HCT116 (cell line): ENCODE measurements at regions not wholly inside any gene's neighbourhood (a gene's known extent, or its start where the extent isn't known, plus 50 kb on each side); places are given as distances from the start of the nearest gene placed in this dataset.
"Not testable (repeated sequence)": the region's sequence is repeated elsewhere in the genome, so short reads cannot be mapped to it uniquely, and the experiment has no call there.

Experiments
- ATAC-seq: fragments of 200-7000 bp; cut with Tn5 transposase; 2 replicates; pipeline ENCODE4 v1.9.1; 2020; ENCODE audit warnings: mild to moderate bottlenecking, moderate library complexity
- BruUV-seq: library from RNA; stranded (reverse); fragments of 400-500 nt; replicated peaks from 2 replicates; lab custom pipeline; 2021; lab: Mats Ljungman, UMichigan
- CTCF ChIA-PET: fragments of 300-600 bp; sonication (Branson Sonifier 250); formaldehyde crosslinking; loops from one replicate; lab custom pipeline; 2021; ENCODE audit warnings: antibody characterized with exemption; lab: Charles Lee
- POLR2A ChIA-PET: fragments of 300-600, 350-600 bp; sonication (Branson Sonifier 250); formaldehyde crosslinking; loops from one replicate; lab custom pipeline; 2021; ENCODE audit warnings: antibody characterized with exemption; lab: Charles Lee
- RAD21 ChIA-PET, 2 experiments: fragments of 300-600 bp; sonication (Branson Sonifier 250); formaldehyde crosslinking; loops; one replicate each; lab custom pipeline; 2023; ENCODE audit warnings: low total read pairs in 2 of 2; ENCODE audit not compliant: uncharacterized antibody in 2 of 2, unreplicated experiment in 2 of 2, low non-redundant PET in 1 of 2; lab: Charles Lee
- DNase-seq: peaks from one replicate; pipeline ENCODE4 v3.0.0-alpha.2; 2010; ENCODE audit warnings: low read depth, low spot score
- H2AFZ ChIP-seq: fragments of 200-600 bp; shearing (Covaris generic), sonication (generic); 2 replicates; pipeline ENCODE4 v1.6.1; 2017; ENCODE audit warnings: low read depth, mixed run types, mixed read lengths, antibody characterized with exemption, low read length; ENCODE audit not compliant: poor library complexity, severe bottlenecking
- H3K27ac ChIP-seq: 2 replicates; pipeline ENCODE4 v1.5.1; 2012; ENCODE audit warnings: low read depth, low read length
- H3K27me3 ChIP-seq: fragments of 200-600 bp; sonication (generic); 2 replicates; pipeline ENCODE4 v1.6.1; 2016; ENCODE audit warnings: mixed run types, low read length, mixed read lengths; ENCODE audit not compliant: insufficient read depth
- H3K36me3 ChIP-seq, 2 experiments: fragments of 200-500 bp in 1 of 2; fragments of 200-600 bp in 1 of 2; sonication (Bioruptor generic) in 1 of 2; sonication (generic) in 1 of 2; 2 replicates each; pipeline versions ENCODE4 v1.5.1 to v1.6.1; 2014 to 2016; ENCODE audit warnings: low read length in 2 of 2, inconsistent platforms in 1 of 2, mixed read lengths in 1 of 2, mixed run types in 1 of 2; ENCODE audit not compliant: insufficient read depth in 2 of 2, control insufficient read depth in 1 of 2
- H3K4me1 ChIP-seq, 2 experiments: fragments of 200-600 bp in 1 of 2; sonication (generic) in 1 of 2; 2 replicates each; pipeline versions ENCODE4 v1.5.1 to v1.6.1; 2012 to 2017; ENCODE audit warnings: low read length in 2 of 2, inconsistent platforms in 1 of 2, mild to moderate bottlenecking in 1 of 2, mixed read lengths in 1 of 2, mixed run types in 1 of 2, moderate library complexity in 1 of 2; ENCODE audit not compliant: insufficient read depth in 2 of 2, control insufficient read depth in 1 of 2
- H3K4me2 ChIP-seq: fragments of 200-600 bp; sonication (generic); 2 replicates; pipeline ENCODE4 v1.6.1; 2017; ENCODE audit warnings: mixed run types, low read length, mixed read lengths
- H3K4me3 ChIP-seq, 2 experiments: fragments of 200-600 bp in 1 of 2; sonication (generic) in 1 of 2; replicated peaks in 1 of 2; 2 replicates each; pipeline ENCODE4 v1.5.1; 2011 to 2016; ENCODE audit warnings: low read length in 2 of 2, control low read depth in 1 of 2, low read depth in 1 of 2, mild to moderate bottlenecking in 1 of 2, mixed read lengths in 1 of 2, mixed run types in 1 of 2
- H3K79me2 ChIP-seq: fragments of 200-600 bp; sonication (generic); 2 replicates; pipeline ENCODE4 v1.6.1; 2017; ENCODE audit warnings: mild to moderate bottlenecking, mixed run types, low read length, moderate library complexity, mixed read lengths; ENCODE audit not compliant: insufficient read depth
- H3K9ac ChIP-seq: fragments of 200-600 bp; sonication (generic); 2 replicates; pipeline ENCODE4 v1.6.1; 2016; ENCODE audit warnings: low read length, mixed read lengths
- H3K9me2 ChIP-seq: fragments of 200-600 bp; sonication (generic), shearing (Covaris generic); 2 replicates; pipeline ENCODE4 v1.6.1; 2017; ENCODE audit warnings: mixed run types, mild to moderate bottlenecking, moderate library complexity; ENCODE audit not compliant: insufficient read depth
- H3K9me3 ChIP-seq, 2 experiments: fragments of 200-500 bp in 1 of 2; fragments of 200-600 bp in 1 of 2; sonication (Bioruptor generic) in 1 of 2; sonication (generic) in 1 of 2; 2 replicates each; pipeline ENCODE4 v1.6.1; 2014 to 2017; ENCODE audit warnings: low read length in 2 of 2, mixed read lengths in 2 of 2, inconsistent platforms in 1 of 2, low read depth in 1 of 2, mild to moderate bottlenecking in 1 of 2, mixed run types in 1 of 2, moderate library complexity in 1 of 2; ENCODE audit not compliant: control insufficient read depth in 1 of 2, insufficient read depth in 1 of 2
- H4K20me1 ChIP-seq: fragments of 200-600 bp; sonication (generic), shearing (Covaris generic); 2 replicates; pipeline ENCODE4 v1.6.1; 2017; ENCODE audit warnings: mixed run types, mild to moderate bottlenecking, moderate library complexity; ENCODE audit not compliant: insufficient read depth
- CBX3 ChIP-seq: IDR thresholded peaks from 2 replicates; pipeline ENCODE4 v1.6.1; 2012; ENCODE audit warnings: low read depth
- CEBPB ChIP-seq: IDR thresholded peaks from 2 replicates; pipeline ENCODE4 v1.6.1; 2012; ENCODE audit warnings: low read depth
- EGR1 ChIP-seq: IDR thresholded peaks from 2 replicates; pipeline ENCODE4 v1.6.1; 2012; ENCODE audit warnings: low read depth
- EZH2phosphoT487 ChIP-seq: fragments of 200-600 bp; IDR thresholded peaks from 2 replicates; pipeline ENCODE4 v1.6.1; 2018; ENCODE audit warnings: antibody characterized with exemption, borderline replicate concordance
- FOSL1 ChIP-seq: IDR thresholded peaks from 2 replicates; pipeline ENCODE4 v1.6.1; 2012; ENCODE audit warnings: low read depth
- MAX ChIP-seq: IDR thresholded peaks from 2 replicates; pipeline ENCODE4 v1.6.1; 2012
- POLR2A ChIP-seq: IDR thresholded peaks from 2 replicates; pipeline ENCODE4 v1.7.0; 2011; ENCODE audit warnings: borderline replicate concordance; ENCODE audit not compliant: insufficient read depth, insufficient read length; ENCODE audit errors: extremely low read depth
- POLR2AphosphoS5 ChIP-seq: IDR thresholded peaks from 2 replicates; pipeline ENCODE4 v1.6.1; 2011; ENCODE audit warnings: mild to moderate bottlenecking, low read depth, low read length, moderate library complexity
- RAD21 ChIP-seq: IDR thresholded peaks from 2 replicates; pipeline ENCODE4 v1.6.1; 2012; ENCODE audit warnings: low read depth, mild to moderate bottlenecking
- SIN3A ChIP-seq: IDR thresholded peaks from 2 replicates; pipeline ENCODE4 v1.6.1; 2012; ENCODE audit warnings: low read depth
- SP1 ChIP-seq: IDR thresholded peaks from 2 replicates; pipeline ENCODE4 v1.6.1; 2012; ENCODE audit warnings: low read depth
- ZFX ChIP-seq: fragments of 450-650 bp; IDR thresholded peaks from 2 replicates; pipeline ENCODE4 v1.6.1; 2017
- intact Hi-C: fragments of 100-400 bp; cut with micrococcal nuclease; formaldehyde crosslinking; loops from 2 replicates; pipeline ENCODE4 v1.10.0; 2022
- TF ChIP-seq, protein P1 (sequence below): IDR thresholded peaks from 2 replicates; pipeline ENCODE4 v1.6.1; 2012

- BruUV-seq, result no TSS peak
These were observed 158.5 kb upstream of the ARSJ start for GRCh38 chr4:114137984-114138383.

GRCh38 chr4:114146947-114147618 is 167.6 kb upstream of the ARSJ start:
- no peak for TF ChIP-seq RAD21
- no peak for TF ChIP-seq POLR2A
- no peak for TF ChIP-seq MAX
- TF ChIP-seq CEBPB, result no peak
- TF ChIP-seq POLR2AphosphoS5, result no peak
- no peak for TF ChIP-seq SIN3A
- TF ChIP-seq FOSL1, result no peak
- no peak for TF ChIP-seq CBX3
- TF ChIP-seq ZFX, result no peak
- no peak for TF ChIP-seq EGR1
- TF ChIP-seq, protein P1, sequence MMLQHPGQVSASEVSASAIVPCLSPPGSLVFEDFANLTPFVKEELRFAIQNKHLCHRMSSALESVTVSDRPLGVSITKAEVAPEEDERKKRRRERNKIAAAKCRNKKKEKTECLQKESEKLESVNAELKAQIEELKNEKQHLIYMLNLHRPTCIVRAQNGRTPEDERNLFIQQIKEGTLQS, result no peak
- TF ChIP-seq EZH2phosphoT487, result no peak
- no peaks in the 10 kb centered on the region for H3K4me1 ChIP-seq
- no peak overlapping the region for H3K9ac ChIP-seq
- CTCF ChIA-PET, result no interaction called here
- H3K9me3 ChIP-seq, result no peaks in the 10 kb centered on the region
- no peaks in the 10 kb centered on the region for H3K79me2 ChIP-seq
- POLR2A ChIA-PET, result no interaction called here
- ATAC-seq (no peak), DNase-seq (no peak)
- no peak overlapping the region for H2AFZ ChIP-seq
- no peaks in the 10 kb centered on the region for H3K36me3 ChIP-seq
- RAD21 ChIA-PET, result no interaction called here
- H4K20me1 ChIP-seq, result no peaks in the 10 kb centered on the region
- H3K27me3 ChIP-seq, result no peaks in the 10 kb centered on the region
- no peak overlapping the region for H3K4me2 ChIP-seq
- H3K4me3 ChIP-seq, result no peak overlapping the region
- no TSS peak for BruUV-seq
- no peaks in the 10 kb centered on the region for H3K9me2 ChIP-seq
- intact Hi-C loops, result no loop called here
- H3K27ac ChIP-seq, result no peak overlapping the region

More at GRCh38 chr4:114137984-114138383, 158.5 kb upstream of the ARSJ start:
- CTCF ChIA-PET, result no interaction called here
- Histone ChIP-seq H3K4me3 (no peak overlapping the region), H4K20me1 (no peaks in the 10 kb centered on the region), H3K36me3 (no peaks in the 10 kb centered on the region), H3K4me1 (no peaks in the 10 kb centered on the region), H3K27me3 (no peaks in the 10 kb centered on the region), H3K27ac (no peak overlapping the region), H2AFZ (no peak overlapping the region), H3K9ac (no peak overlapping the region), H3K9me3 (no peaks in the 10 kb centered on the region), H3K4me2 (no peak overlapping the region), H3K79me2 (no peaks in the 10 kb centered on the region), H3K9me2 (no peaks in the 10 kb centered on the region)
- no peak for TF ChIP-seq SP1
- TF ChIP-seq MAX, result no peak
- no peak for TF ChIP-seq CBX3
- intact Hi-C loops, result no loop called here
- DNase-seq (no peak), ATAC-seq (no peak)
- RAD21 ChIA-PET, result no interaction called here
- POLR2A ChIA-PET, result no interaction called here

DNA sequence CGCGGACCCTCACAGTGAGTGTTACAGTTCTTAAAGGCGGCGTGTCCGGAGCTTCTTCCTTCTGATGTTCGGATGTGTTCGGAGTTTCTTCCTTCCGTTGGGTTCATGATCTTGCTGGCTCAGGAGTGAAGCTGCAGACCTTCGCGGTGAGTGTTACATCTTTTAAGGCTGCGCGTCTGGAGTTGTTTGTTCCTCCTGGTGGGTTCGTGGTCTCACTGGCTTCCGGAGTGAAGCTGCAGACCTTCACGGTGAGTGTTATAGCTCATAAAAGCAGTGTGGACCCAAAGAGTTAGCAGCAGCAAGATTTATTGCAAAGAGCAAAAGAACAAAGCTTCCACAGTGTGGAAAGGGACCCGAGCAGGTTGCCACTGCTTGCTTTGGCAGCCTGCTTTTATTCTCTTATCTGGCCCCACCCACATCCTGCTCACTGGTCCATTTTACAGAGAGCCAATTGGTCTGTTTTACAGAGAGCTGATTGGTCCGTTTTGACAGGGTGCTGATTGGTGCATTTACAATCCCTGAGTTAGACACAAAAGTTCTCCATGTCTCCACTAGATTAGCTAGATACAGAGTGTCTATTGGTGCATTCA is 168.3 kb upstream of the ARSJ start:
- H3K4me2 ChIP-seq, H3K9me2 ChIP-seq, H3K27me3 ChIP-seq, H3K36me3 ChIP-seq, intact Hi-C loops, H3K9ac ChIP-seq, H3K79me2 ChIP-seq, H4K20me1 ChIP-seq, POLR2A ChIA-PET, DNase-seq, H3K4me3 ChIP-seq, RAD21 ChIA-PET, H3K9me3 ChIP-seq, ATAC-seq, H3K4me1 ChIP-seq, BruUV-seq, CTCF ChIA-PET, H3K27ac ChIP-seq, H2AFZ ChIP-seq: not testable (repeated sequence)
